Natural killer cell (primary cell): ENCODE measurements at regions not wholly inside any gene's neighbourhood (a gene's known extent, or its start where the extent isn't known, plus 50 kb on each side); places are given as distances from the start of the nearest gene placed in this dataset.
"Not testable (repeated sequence)": the region's sequence is repeated elsewhere in the genome, so short reads cannot be mapped to it uniquely, and the experiment has no call there.

ENCODE experiments used
- ATAC-seq, 3 donors: fragments of 150-1000 bp in 2 of 3; fragments of 200-7000 bp in 1 of 3; cut with Tn5 transposase; 1 replicate in 1 of 3; 2 replicates in 2 of 3; pipeline ENCODE4 v1.10.0; 2021; ENCODE audit warnings: mild to moderate bottlenecking in 2 of 3, moderate library complexity in 2 of 3
- DNase-seq, 2 donors: peaks; one replicate each; pipeline versions ENCODE4 v3.0.0 to v3.0.0-alpha.2; 2013 to 2021; ENCODE audit warnings: mixed read lengths in 1 of 2
- H3K27ac ChIP-seq: one replicate; pipeline ENCODE4 v1.5.1; 2013; ENCODE audit warnings: mild to moderate bottlenecking, low read length
- H3K27me3 ChIP-seq: one replicate; pipeline ENCODE4 v1.6.1; 2013; ENCODE audit warnings: low read length; ENCODE audit not compliant: control insufficient read depth, insufficient read depth
- H3K36me3 ChIP-seq: one replicate; pipeline ENCODE4 v1.6.1; 2013; ENCODE audit warnings: low read length; ENCODE audit not compliant: control insufficient read depth, insufficient read depth
- H3K4me1 ChIP-seq: one replicate; pipeline ENCODE4 v1.6.1; 2013; ENCODE audit warnings: low read length; ENCODE audit not compliant: control insufficient read depth, insufficient read depth
- H3K4me3 ChIP-seq: one replicate; pipeline ENCODE4 v1.5.1; 2013; ENCODE audit warnings: low read length
- H3K9me3 ChIP-seq: one replicate; pipeline ENCODE4 v1.6.1; 2013; ENCODE audit warnings: low read length; ENCODE audit not compliant: control insufficient read depth, insufficient read depth
- H3K27ac Mint-ChIP-seq, 2 donors: one replicate each; pipeline ENCODE4 v1.8.0; 2022; ENCODE audit warnings: mild to moderate bottlenecking in 2 of 2, mixed read lengths in 2 of 2, moderate library complexity in 1 of 2
- H3K27me3 Mint-ChIP-seq, 2 donors: one replicate each; pipeline ENCODE4 v1.8.0; 2022; ENCODE audit warnings: low read depth in 2 of 2, mixed read lengths in 2 of 2
- H3K36me3 Mint-ChIP-seq: one replicate; pipeline ENCODE4 v1.8.0; 2022; ENCODE audit warnings: mixed read lengths
- H3K4me1 Mint-ChIP-seq, 2 donors: one replicate each; pipeline ENCODE4 v1.8.0; 2022; ENCODE audit warnings: mixed read lengths in 2 of 2
- H3K4me3 Mint-ChIP-seq: one replicate; pipeline ENCODE4 v1.8.0; 2022; ENCODE audit warnings: mild to moderate bottlenecking, moderate library complexity, mixed read lengths
- H3K9me3 Mint-ChIP-seq, 2 donors: one replicate each; pipeline ENCODE4 v1.8.0; 2022; ENCODE audit warnings: mixed read lengths in 2 of 2
- CTCF ChIP-seq: fragments of 200-600 bp; IDR thresholded peaks from one replicate; pipeline ENCODE4 v1.8.0; 2022; ENCODE audit warnings: antibody characterized with exemption
- WGBS: methylation state at CpG from one replicate; pipeline ENCODE4 v1.1.7; 2013; ENCODE audit warnings: missing lambda C conversion rate; ENCODE audit not compliant: insufficient coverage; 5-methylcytosine and 5-hydroxymethylcytosine counted together
- intact Hi-C: fragments of 100-400 bp; cut with micrococcal nuclease; formaldehyde crosslinking; loops from one replicate; pipeline ENCODE4 v1.14.2; 2022

GRCh38 chr20:11178946-11179654 is 505.3 kb upstream of the JAG1 start:
- Histone ChIP-seq H3K36me3 (no peaks in the 10 kb centered on the region), H3K9me3 (no peaks in the 10 kb centered on the region), H3K4me1 (no peaks in the 10 kb centered on the region), H3K27ac (no peak overlapping the region), H3K4me3 (no peak overlapping the region), H3K27me3 (no peaks in the 10 kb centered on the region)
- no peak for ATAC-seq
- Mint-ChIP-seq H3K9me3 (no peaks in the 10 kb centered on the region), H3K4me1 (no peaks in the 10 kb centered on the region), H3K4me3 (no peak overlapping the region), H3K27me3 (no peaks in the 10 kb centered on the region), H3K27ac (no peak overlapping the region), H3K36me3 (no peaks in the 10 kb centered on the region)
- 83% methylated on average over 1 of the region's 3 CpGs for WGBS
- intact Hi-C loops: no loop called here
- TF ChIP-seq CTCF: no peak
- no peak for DNase-seq

GRCh38 chr20:11180186-11180585 is 506.4 kb upstream of the JAG1 start:
- Histone ChIP-seq H3K27ac (no peak overlapping the region), H3K36me3 (no peaks in the 10 kb centered on the region), H3K4me1 (no peaks in the 10 kb centered on the region), H3K9me3 (no peaks in the 10 kb centered on the region), H3K27me3 (no peaks in the 10 kb centered on the region), H3K4me3 (no peak overlapping the region)
- DNase-seq (no peak), ATAC-seq (no peak)
- H3K9me3 Mint-ChIP-seq: peaks cover 0 to 5% of the 10 kb centered on the region in 2 donors
- no peak for TF ChIP-seq CTCF
- no peak overlapping the region for H3K27ac Mint-ChIP-seq
- intact Hi-C loops: no loop called here
- no peaks in the 10 kb centered on the region for H3K36me3 Mint-ChIP-seq
- no peaks in the 10 kb centered on the region for H3K4me1 Mint-ChIP-seq
- no peaks in the 10 kb centered on the region for H3K27me3 Mint-ChIP-seq
- H3K4me3 Mint-ChIP-seq: no peak overlapping the region

- WGBS: 72% methylated on average over 3 of the region's 3 CpGs
- H3K27me3 Mint-ChIP-seq: not testable (repeated sequence)
Measured at GRCh38 chr20:11181129-11181528, 507.3 kb upstream of the JAG1 start.

GRCh38 chr20:11181966-11182365 is 508.2 kb upstream of the JAG1 start:
- Mint-ChIP-seq H3K4me1 (no peaks in the 10 kb centered on the region), H3K27ac (no peak overlapping the region), H3K27me3 (no peaks in the 10 kb centered on the region), H3K4me3 (no peak overlapping the region), H3K36me3 (no peaks in the 10 kb centered on the region), H3K9me3 (peaks cover 0 to 5% of the 10 kb centered on the region in 2 donors)
- Histone ChIP-seq H3K4me3 (no peak overlapping the region), H3K27me3 (no peaks in the 10 kb centered on the region), H3K9me3 (no peaks in the 10 kb centered on the region), H3K27ac (no peak overlapping the region), H3K36me3 (no peaks in the 10 kb centered on the region), H3K4me1 (no peaks in the 10 kb centered on the region)
- DNase-seq (no peak), ATAC-seq (no peak)
- WGBS: 93% methylated on average over 3 of the region's 3 CpGs
- intact Hi-C loops: no loop called here
- no peak for TF ChIP-seq CTCF

More at GRCh38 chr20:11181129-11181528, 507.3 kb upstream of the JAG1 start:
- H3K27me3 ChIP-seq, H3K4me3 Mint-ChIP-seq, H3K9me3 ChIP-seq, H3K27ac ChIP-seq, H3K4me3 ChIP-seq, H3K36me3 Mint-ChIP-seq, H3K9me3 Mint-ChIP-seq, intact Hi-C loops, H3K4me1 Mint-ChIP-seq, ATAC-seq, H3K36me3 ChIP-seq, H3K4me1 ChIP-seq, H3K27ac Mint-ChIP-seq, DNase-seq: not testable (repeated sequence)
